Panc1 (cell line): ENCODE measurements at regions not wholly inside any gene's neighbourhood (a gene's known extent, or its start where the extent isn't known, plus 50 kb on each side); places are given as distances from the start of the nearest gene placed in this dataset.

Experiments used
- TF ChIP-seq, protein P1 (sequence below): fragments of 450-650 bp; IDR thresholded peaks from 2 replicates; pipeline ENCODE4 v1.5.1; 2017; ENCODE audit warnings: mild to moderate bottlenecking
- TF ChIP-seq, protein P2 (sequence below), 2 experiments: IDR thresholded peaks; 2 replicates each; pipeline ENCODE4 v1.6.1; 2011 to 2012; ENCODE audit warnings: low read depth in 2 of 2, control low read depth in 1 of 2, low read length in 1 of 2, mild to moderate bottlenecking in 1 of 2, moderate library complexity in 1 of 2; ENCODE audit not compliant: insufficient read depth in 1 of 2

DNA sequence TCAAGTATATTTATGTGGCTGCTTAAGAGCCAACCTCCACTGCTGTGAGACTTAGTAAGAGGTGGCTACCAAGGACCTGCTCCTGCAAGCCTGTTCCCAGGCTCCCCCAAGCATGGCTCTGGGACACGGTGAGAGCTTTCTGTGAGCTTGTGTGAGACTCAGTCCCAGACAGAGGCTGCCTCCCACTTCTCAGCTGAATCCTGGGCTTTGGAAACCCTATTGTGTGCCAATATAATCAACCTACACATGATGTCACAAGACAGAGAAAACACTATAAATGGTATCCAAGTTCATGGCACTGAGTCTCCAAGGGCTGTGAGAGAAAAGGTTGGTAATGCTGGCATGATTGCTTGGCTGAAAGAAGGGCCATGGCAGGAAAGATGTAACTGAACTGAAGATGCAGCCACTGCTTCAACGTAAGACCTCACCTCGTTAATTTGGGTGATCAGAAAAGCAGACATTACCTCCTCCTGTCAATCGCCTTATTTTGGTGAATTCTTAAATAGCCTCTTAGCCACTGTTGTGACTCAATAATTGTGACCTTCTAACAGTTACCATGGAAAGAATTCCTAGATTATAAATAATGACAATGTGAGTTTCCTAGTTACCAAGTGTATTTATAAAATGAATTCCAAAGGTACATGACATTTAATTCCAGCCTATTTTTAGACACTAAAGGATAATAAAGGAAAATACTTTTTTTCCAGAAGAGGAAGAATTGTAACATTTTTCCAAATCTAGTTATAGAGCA is 332.0 kb downstream of the IRS2 start:
- TF ChIP-seq, protein P1, sequence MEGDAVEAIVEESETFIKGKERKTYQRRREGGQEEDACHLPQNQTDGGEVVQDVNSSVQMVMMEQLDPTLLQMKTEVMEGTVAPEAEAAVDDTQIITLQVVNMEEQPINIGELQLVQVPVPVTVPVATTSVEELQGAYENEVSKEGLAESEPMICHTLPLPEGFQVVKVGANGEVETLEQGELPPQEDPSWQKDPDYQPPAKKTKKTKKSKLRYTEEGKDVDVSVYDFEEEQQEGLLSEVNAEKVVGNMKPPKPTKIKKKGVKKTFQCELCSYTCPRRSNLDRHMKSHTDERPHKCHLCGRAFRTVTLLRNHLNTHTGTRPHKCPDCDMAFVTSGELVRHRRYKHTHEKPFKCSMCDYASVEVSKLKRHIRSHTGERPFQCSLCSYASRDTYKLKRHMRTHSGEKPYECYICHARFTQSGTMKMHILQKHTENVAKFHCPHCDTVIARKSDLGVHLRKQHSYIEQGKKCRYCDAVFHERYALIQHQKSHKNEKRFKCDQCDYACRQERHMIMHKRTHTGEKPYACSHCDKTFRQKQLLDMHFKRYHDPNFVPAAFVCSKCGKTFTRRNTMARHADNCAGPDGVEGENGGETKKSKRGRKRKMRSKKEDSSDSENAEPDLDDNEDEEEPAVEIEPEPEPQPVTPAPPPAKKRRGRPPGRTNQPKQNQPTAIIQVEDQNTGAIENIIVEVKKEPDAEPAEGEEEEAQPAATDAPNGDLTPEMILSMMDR, result no peak
- TF ChIP-seq, protein P2, sequence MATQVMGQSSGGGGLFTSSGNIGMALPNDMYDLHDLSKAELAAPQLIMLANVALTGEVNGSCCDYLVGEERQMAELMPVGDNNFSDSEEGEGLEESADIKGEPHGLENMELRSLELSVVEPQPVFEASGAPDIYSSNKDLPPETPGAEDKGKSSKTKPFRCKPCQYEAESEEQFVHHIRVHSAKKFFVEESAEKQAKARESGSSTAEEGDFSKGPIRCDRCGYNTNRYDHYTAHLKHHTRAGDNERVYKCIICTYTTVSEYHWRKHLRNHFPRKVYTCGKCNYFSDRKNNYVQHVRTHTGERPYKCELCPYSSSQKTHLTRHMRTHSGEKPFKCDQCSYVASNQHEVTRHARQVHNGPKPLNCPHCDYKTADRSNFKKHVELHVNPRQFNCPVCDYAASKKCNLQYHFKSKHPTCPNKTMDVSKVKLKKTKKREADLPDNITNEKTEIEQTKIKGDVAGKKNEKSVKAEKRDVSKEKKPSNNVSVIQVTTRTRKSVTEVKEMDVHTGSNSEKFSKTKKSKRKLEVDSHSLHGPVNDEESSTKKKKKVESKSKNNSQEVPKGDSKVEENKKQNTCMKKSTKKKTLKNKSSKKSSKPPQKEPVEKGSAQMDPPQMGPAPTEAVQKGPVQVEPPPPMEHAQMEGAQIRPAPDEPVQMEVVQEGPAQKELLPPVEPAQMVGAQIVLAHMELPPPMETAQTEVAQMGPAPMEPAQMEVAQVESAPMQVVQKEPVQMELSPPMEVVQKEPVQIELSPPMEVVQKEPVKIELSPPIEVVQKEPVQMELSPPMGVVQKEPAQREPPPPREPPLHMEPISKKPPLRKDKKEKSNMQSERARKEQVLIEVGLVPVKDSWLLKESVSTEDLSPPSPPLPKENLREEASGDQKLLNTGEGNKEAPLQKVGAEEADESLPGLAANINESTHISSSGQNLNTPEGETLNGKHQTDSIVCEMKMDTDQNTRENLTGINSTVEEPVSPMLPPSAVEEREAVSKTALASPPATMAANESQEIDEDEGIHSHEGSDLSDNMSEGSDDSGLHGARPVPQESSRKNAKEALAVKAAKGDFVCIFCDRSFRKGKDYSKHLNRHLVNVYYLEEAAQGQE (IDR thresholded peaks at IDR 0.05; ENCODE audit: insufficient read depth in 1 of 2, low read depth in 2 of 2, low read length in 1 of 2), result no peak
